H9 (cell line): ENCODE measurements at regions not wholly inside any gene's neighbourhood (a gene's known extent, or its start where the extent isn't known, plus 50 kb on each side); places are given as distances from the start of the nearest gene placed in this dataset.

Experiments
- DNase-seq: peaks from one replicate; pipeline ENCODE4 v3.0.0-alpha.2; 2017
- H2AFZ ChIP-seq: one replicate; pipeline ENCODE4 v1.6.1; 2013; ENCODE audit warnings: mild to moderate bottlenecking, low read length, control low read depth, moderate library complexity
- H2AK5ac ChIP-seq: 2 replicates; pipeline ENCODE4 v1.6.1; 2013; ENCODE audit warnings: low read length, control low read depth, mixed read lengths; ENCODE audit not compliant: insufficient read length
- H2BK120ac ChIP-seq: one replicate; pipeline ENCODE4 v1.6.1; 2013; ENCODE audit warnings: low read depth, mild to moderate bottlenecking, low read length, control low read depth, inconsistent platforms; ENCODE audit not compliant: poor library complexity, severe bottlenecking
- H2BK12ac ChIP-seq: 2 replicates; pipeline ENCODE4 v1.6.1; 2013; ENCODE audit warnings: low read length, control low read depth, mixed read lengths, low read depth; ENCODE audit not compliant: insufficient read length
- H2BK15ac ChIP-seq: 2 replicates; pipeline ENCODE4 v1.6.1; 2013; ENCODE audit warnings: low read depth, low read length, control low read depth
- H2BK20ac ChIP-seq: one replicate; pipeline ENCODE4 v1.6.1; 2013; ENCODE audit warnings: low read depth, mild to moderate bottlenecking, low read length, control low read depth, inconsistent platforms; ENCODE audit not compliant: poor library complexity, severe bottlenecking
- H2BK5ac ChIP-seq: 2 replicates; pipeline ENCODE4 v1.6.1; 2013; ENCODE audit warnings: low read length, control low read depth, mixed read lengths; ENCODE audit not compliant: insufficient read length
- H3K14ac ChIP-seq: 2 replicates; pipeline ENCODE4 v1.6.1; 2013; ENCODE audit warnings: low read length, control low read depth; ENCODE audit not compliant: insufficient read depth
- H3K18ac ChIP-seq: 2 replicates; pipeline ENCODE4 v1.6.1; 2013; ENCODE audit warnings: low read depth, mild to moderate bottlenecking, mixed read lengths, low read length, control low read depth; ENCODE audit not compliant: insufficient read length
- H3K23ac ChIP-seq: 2 replicates; pipeline ENCODE4 v1.6.1; 2013; ENCODE audit warnings: low read length, control low read depth, mixed read lengths, low read depth; ENCODE audit not compliant: insufficient read length
- H3K23me2 ChIP-seq: 2 replicates; pipeline ENCODE4 v1.6.1; 2013; ENCODE audit warnings: low read depth, mild to moderate bottlenecking, mixed read lengths, low read length, control low read depth; ENCODE audit not compliant: insufficient read length, poor library complexity, severe bottlenecking
- H3K27ac ChIP-seq: 2 replicates; pipeline ENCODE4 v1.5.1; 2013; ENCODE audit warnings: low read length, control low read depth, mixed read lengths, low read depth; ENCODE audit not compliant: insufficient read length
- H3K27me3 ChIP-seq: 2 replicates; pipeline ENCODE4 v1.6.1; 2013; ENCODE audit warnings: low read length, control low read depth, inconsistent platforms; ENCODE audit not compliant: insufficient read depth
- H3K4ac ChIP-seq: 2 replicates; pipeline ENCODE4 v1.6.1; 2013; ENCODE audit warnings: low read depth, mild to moderate bottlenecking, control low read depth, inconsistent platforms, low read length, moderate library complexity
- H3K4me1 ChIP-seq: 2 replicates; pipeline ENCODE4 v1.6.1; 2013; ENCODE audit warnings: low read length, control low read depth, inconsistent platforms; ENCODE audit not compliant: insufficient read depth
- H3K4me2 ChIP-seq: 2 replicates; pipeline ENCODE4 v1.6.1; 2013; ENCODE audit warnings: low read length, control low read depth, mixed read lengths; ENCODE audit not compliant: insufficient read length, insufficient read depth
- H3K56ac ChIP-seq: 2 replicates; pipeline ENCODE4 v1.6.1; 2013; ENCODE audit warnings: low read depth, mild to moderate bottlenecking, mixed read lengths, low read length, control low read depth; ENCODE audit not compliant: insufficient read length
- H3K79me1 ChIP-seq: 2 replicates; pipeline ENCODE4 v1.6.1; 2013; ENCODE audit warnings: low read depth, mild to moderate bottlenecking, moderate library complexity, low read length, control low read depth, inconsistent platforms; ENCODE audit not compliant: insufficient read depth, poor library complexity, severe bottlenecking
- H3K79me2 ChIP-seq: 2 replicates; pipeline ENCODE4 v1.6.1; 2013; ENCODE audit warnings: low read length, control low read depth, inconsistent platforms; ENCODE audit not compliant: insufficient read depth
- H3K9ac ChIP-seq: 2 replicates; pipeline ENCODE4 v1.6.1; 2013; ENCODE audit warnings: low read length, control low read depth, mixed read lengths; ENCODE audit not compliant: insufficient read length; ENCODE audit errors: extremely low read depth
- H3K9me3 ChIP-seq: one replicate; pipeline ENCODE4 v1.6.1; 2013; ENCODE audit warnings: low read depth, low read length, inconsistent platforms; ENCODE audit not compliant: control insufficient read depth
- H3T11ph ChIP-seq: one replicate; pipeline ENCODE4 v1.6.1; 2013; ENCODE audit warnings: mild to moderate bottlenecking, low read length, control low read depth, inconsistent platforms
- H4K20me1 ChIP-seq: one replicate; pipeline ENCODE4 v1.6.1; 2013; ENCODE audit not compliant: control insufficient read depth, insufficient read length, insufficient read depth
- H4K5ac ChIP-seq: 2 replicates; pipeline ENCODE4 v1.6.1; 2013; ENCODE audit warnings: low read depth, mild to moderate bottlenecking, mixed read lengths, low read length, control low read depth; ENCODE audit not compliant: insufficient read length
- H4K8ac ChIP-seq: replicated peaks from 2 replicates; pipeline ENCODE4 v1.6.1; 2013; ENCODE audit warnings: low read length, control low read depth, mixed read lengths, low read depth; ENCODE audit not compliant: insufficient read length
- H4K91ac ChIP-seq: 2 replicates; pipeline ENCODE4 v1.6.1; 2013; ENCODE audit warnings: low read depth, mild to moderate bottlenecking, moderate library complexity, mixed read lengths, low read length, control low read depth; ENCODE audit not compliant: insufficient read length
- H3K27ac Mint-ChIP-seq, 3 experiments: 2 replicates in 2 of 3; 3 replicates in 1 of 3; pipeline ENCODE4 v1.8.0; 2020 to 2021; ENCODE audit warnings: mixed read lengths in 3 of 3, mild to moderate bottlenecking in 1 of 3, moderate library complexity in 1 of 3
- H3K27me3 Mint-ChIP-seq: 2 replicates; pipeline ENCODE4 v1.8.0; 2021; ENCODE audit warnings: low read depth, mild to moderate bottlenecking, moderate library complexity, mixed read lengths
- H3K36me3 Mint-ChIP-seq, 3 experiments: 2 replicates in 2 of 3; 3 replicates in 1 of 3; pipeline ENCODE4 v1.8.0; 2020 to 2021; ENCODE audit warnings: low read depth in 3 of 3, mixed read lengths in 3 of 3; ENCODE audit not compliant: insufficient read depth in 1 of 3
- H3K4me1 Mint-ChIP-seq, 2 experiments: 2 replicates each; pipeline ENCODE4 v1.8.0; 2020; ENCODE audit warnings: mixed read lengths in 2 of 2
- H3K4me3 Mint-ChIP-seq, 2 experiments: 2 replicates in 1 of 2; 3 replicates in 1 of 2; pipeline ENCODE4 v1.8.0; 2020 to 2021; ENCODE audit warnings: mild to moderate bottlenecking in 2 of 2, mixed read lengths in 2 of 2, moderate library complexity in 1 of 2
- H3K9me3 Mint-ChIP-seq, 2 experiments: 2 replicates in 1 of 2; 3 replicates in 1 of 2; pipeline ENCODE4 v1.8.0; 2020; ENCODE audit warnings: mild to moderate bottlenecking in 2 of 2, mixed read lengths in 2 of 2, moderate library complexity in 1 of 2
- CTCF ChIP-seq: fragments of 200-600 bp; sonication (generic); conservative IDR thresholded peaks from 3 replicates; pipeline ENCODE4 v1.8.0; 2021; ENCODE audit warnings: antibody characterized with exemption, mild to moderate bottlenecking
- WGBS: extraction: QIAGEN DNeasy Blood & Tissue Kit; methylation state at CpG from one replicate; pipeline ENCODE4 v1.1.7; 2013; ENCODE audit warnings: missing lambda C conversion rate, low lambda C conversion rate, mixed read lengths; ENCODE audit not compliant: insufficient read length; ENCODE audit errors: extremely low coverage; 5-methylcytosine and 5-hydroxymethylcytosine counted together

- Histone ChIP-seq H2BK12ac (no peak overlapping the region), H4K8ac (no peak overlapping the region), H2BK120ac (no peak overlapping the region), H3K4ac (no peak overlapping the region), H3T11ph (no peak overlapping the region), H3K23ac (no peak overlapping the region), H2BK20ac (no peak overlapping the region), H3K56ac (no peak overlapping the region), H3K14ac (no peak overlapping the region), H3K4me2 (no peak overlapping the region), H2BK5ac (no peak overlapping the region), H3K79me2 (no peaks in the 10 kb centered on the region), H4K5ac (no peak overlapping the region), H3K27me3 (no peaks in the 10 kb centered on the region), H3K23me2 (no peaks in the 10 kb centered on the region), H2BK15ac (no peak overlapping the region), H3K9ac (no peak overlapping the region), H4K20me1 (no peaks in the 10 kb centered on the region), H4K91ac (no peak overlapping the region), H3K9me3 (no peaks in the 10 kb centered on the region), H3K18ac (no peak overlapping the region), H2AK5ac (no peak overlapping the region), H2AFZ (no peak overlapping the region), H3K79me1 (no peaks in the 10 kb centered on the region), H3K27ac (no peak overlapping the region), H3K4me1 (no peaks in the 10 kb centered on the region)
- no peak for TF ChIP-seq CTCF
- Mint-ChIP-seq H3K9me3 (peaks cover 0 to 3% of the 10 kb centered on the region in 2 experiments; a peak in 1 of 5 replicates), H3K4me1 (no peaks in the 10 kb centered on the region), H3K27ac (no peak overlapping the region), H3K4me3 (no peak overlapping the region), H3K27me3 (no peaks in the 10 kb centered on the region; the same call in 1 of the 2 replicates), H3K36me3 (no peaks in the 10 kb centered on the region)
- no CpG with 5 or more reads among the region's 2 CpGs for WGBS
- DNase-seq, result no peak
Measured at GRCh38 chr21:25493722-25494121, 113.6 kb downstream of the MRPL39 start.
